ENCODE measurements at regions not wholly inside any gene's neighbourhood (a gene's known extent, or its start where the extent isn't known, plus 50 kb on each side); places are given as distances from the start of the nearest gene placed in this dataset.

- no peak for TF ChIP-seq CTCF (IDR thresholded peaks at IDR 0.05 in 4 of 5, conservative IDR thresholded peaks at IDR 0.05 in 1 of 5)
- no peak for TF ChIP-seq POLR2A (IDR thresholded peaks at IDR 0.05)
Measured at GRCh38 chrX:149129767-149130166, 375.3 kb downstream of the IDS start.

Measured in gastrocnemius medialis (tissue), 4 donors.